ENCODE measurements at regions not wholly inside any gene's neighbourhood (a gene's known extent, or its start where the extent isn't known, plus 50 kb on each side); places are given as distances from the start of the nearest gene placed in this dataset.

DNA sequence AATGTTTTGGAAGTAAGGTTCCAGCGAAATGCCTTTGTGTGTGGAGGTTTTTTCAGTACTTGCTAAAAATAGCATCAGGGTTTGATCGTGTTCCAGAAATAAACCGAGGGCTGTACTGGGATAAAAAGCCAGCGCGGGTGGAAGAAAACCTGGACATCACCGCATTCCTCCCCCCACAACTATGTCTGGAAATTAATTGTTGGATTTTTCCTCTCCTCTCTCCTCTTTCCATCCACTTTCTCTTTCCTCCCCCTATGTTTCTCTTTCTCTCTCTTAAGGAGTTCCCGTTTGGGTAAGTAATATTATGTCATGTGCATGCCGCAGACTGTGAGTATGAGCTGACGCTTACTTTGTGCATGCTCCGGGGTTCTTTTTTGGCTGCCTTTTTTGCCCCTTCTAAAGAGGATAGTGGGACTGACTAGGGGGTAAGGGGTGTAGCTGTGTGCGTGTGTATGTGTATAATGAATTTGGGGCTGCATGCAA lies 104.2 kb upstream of the HSD17B12 start:
- no peak for DNase-seq

DNA sequence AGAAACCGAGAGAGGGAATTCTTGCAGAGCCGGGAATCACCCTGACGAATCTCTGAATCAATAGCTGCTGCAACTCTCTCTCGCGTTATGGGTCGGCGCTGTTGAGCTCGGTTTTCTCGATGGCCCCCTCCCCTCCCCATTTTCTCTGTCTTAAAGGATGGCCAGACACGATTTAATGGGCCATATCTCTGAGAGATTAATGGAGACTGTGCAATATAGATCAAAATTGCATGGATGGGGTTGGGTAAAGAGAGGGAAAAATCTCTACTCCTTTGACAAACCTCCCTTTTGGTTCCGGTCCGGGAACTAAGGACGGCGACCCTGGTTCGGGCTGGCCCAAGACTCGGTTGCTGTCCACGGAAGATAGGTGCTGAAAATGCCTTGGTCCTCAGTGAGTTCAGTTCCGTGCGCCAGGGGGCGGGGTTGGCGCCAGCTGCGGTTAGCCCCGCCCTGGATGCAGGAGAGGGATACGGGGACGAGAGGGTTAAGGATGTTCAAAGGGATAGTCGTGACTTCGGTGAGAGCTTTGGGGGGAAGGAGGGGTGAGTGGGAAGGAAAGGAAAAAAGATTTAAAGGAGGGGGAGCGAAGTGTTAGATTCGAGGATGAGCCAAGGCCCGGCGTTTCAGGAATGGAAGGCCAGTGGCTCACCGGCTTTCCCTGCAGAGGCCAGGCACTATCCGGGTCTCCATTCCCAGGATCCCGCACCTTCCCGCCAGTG lies 103.6 kb upstream of the HSD17B12 start:
- no peak for DNase-seq

- no peak for DNase-seq
Measured at GRCh38 chr11:43577566-43578264, 102.8 kb upstream of the HSD17B12 start.

GRCh38 chr11:43578346-43579170 lies 102.0 kb upstream of the HSD17B12 start:
- DNase-seq: no peak

DNA sequence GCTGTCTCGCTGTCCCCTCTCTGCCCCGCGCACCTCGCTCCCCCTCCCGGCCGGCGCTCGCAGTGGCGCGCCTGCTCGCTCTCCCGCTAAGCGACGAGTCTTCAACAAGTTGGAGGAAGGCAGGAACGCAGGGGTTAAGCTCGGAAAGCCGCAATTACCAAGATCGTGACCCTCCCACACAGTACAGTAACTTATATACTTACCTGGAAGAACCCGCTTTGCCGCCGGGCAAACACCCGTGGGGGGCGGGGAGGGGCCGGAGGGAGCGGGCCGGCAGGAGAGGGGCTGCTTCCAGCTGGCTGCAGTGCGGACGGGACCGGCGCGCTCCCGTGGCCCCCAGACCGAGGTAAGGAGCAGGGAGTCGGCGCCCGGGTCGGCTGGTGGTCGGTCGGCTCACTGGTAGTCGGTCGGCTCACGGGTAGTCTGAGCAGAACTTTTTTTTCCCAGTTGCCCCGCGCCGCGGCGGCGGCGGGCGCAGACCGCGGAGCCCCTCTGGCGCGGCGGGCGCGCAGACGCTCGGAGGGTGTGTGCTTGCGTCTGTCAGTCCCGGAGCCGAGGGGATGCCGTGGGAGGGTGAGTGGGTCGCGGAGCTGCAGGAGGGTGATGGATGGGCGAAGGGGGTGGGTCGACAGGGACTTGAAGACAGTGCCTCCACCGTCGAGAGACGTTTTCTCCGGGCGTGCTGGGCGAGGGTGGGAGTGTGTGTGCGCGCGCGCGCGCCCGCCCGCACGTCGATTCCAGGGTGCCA lies 101.2 kb upstream of the HSD17B12 start:
- no peak for DNase-seq

GRCh38 chr11:43579919-43580276 lies 100.6 kb upstream of the HSD17B12 start:
- DNase-seq: no peak

GRCh38 chr11:43580735-43581369 lies 99.7 kb upstream of the HSD17B12 start:
- no peak for DNase-seq

DNA sequence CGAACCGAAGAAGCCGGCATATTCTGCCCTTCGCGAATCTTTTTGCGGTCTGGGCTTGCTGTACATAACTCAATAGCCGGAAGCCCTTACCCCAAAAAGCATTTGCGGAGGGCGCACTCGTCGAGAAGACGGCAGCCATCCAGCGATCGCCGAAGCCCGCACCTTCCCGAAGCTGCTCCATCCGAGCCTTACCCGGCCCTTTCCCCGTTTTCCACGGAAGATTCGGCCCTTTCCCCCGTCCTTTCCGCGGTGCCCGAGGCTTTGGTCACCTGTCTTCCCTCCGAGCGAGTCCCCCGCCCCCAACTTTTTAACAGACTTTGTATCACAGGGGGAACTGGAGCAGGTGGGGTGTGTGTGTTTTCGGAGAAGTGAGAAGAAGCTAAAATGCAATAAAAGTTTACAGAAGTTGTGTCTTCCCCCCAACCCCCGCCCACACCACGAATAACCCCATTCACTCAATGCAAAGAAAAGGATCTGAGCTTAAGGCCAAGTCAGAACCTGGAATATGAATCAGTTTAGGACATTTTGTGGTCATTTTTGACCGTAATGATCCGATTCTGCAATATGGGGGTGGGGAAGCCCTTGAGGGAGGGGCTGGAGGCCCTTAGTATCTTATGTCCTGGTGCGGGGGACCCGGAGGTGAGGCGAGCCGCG lies 99.0 kb upstream of the HSD17B12 start:
- DNase-seq: no peak

DNA sequence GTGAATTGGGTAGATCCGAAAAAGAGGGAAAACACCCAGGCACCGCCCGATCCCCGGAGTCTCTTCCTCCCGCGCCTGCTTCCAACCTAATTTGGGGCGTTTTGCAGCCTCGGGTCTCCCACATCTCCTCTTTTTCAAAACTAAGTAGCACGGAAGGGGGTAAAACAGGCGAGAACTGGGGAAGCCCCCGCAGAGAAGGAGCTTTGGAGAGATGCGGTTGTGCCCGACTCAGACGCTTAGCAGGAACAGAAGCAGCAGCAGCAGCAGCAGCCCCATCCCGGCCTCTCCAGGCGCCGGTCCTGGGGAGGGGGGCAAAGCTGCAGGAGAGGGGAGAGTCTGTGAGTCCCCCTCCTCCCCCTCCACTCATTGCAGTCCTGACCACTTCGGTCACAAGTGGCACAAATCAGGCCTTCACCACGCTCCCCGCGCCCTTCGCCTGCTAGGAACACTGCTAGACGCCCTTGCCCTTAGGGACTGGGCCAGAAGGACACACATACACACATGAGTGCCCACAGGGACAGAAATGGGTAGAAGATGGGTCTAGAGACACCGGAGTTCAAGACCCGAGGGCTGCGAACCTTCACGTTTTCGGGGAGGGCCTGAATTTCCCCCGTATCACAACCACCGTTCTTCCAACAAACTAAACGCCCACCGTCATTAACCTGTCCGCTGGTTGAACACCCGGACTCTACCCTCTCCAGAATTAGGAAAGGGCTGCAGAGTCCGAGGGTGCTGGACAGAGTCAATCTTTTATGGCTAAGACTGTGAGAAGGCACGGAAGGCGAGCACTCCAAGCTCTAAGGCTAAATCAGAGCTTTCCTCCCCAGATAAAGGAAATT lies 98.3 kb upstream of the HSD17B12 start:
- DNase-seq: no peak

DNA sequence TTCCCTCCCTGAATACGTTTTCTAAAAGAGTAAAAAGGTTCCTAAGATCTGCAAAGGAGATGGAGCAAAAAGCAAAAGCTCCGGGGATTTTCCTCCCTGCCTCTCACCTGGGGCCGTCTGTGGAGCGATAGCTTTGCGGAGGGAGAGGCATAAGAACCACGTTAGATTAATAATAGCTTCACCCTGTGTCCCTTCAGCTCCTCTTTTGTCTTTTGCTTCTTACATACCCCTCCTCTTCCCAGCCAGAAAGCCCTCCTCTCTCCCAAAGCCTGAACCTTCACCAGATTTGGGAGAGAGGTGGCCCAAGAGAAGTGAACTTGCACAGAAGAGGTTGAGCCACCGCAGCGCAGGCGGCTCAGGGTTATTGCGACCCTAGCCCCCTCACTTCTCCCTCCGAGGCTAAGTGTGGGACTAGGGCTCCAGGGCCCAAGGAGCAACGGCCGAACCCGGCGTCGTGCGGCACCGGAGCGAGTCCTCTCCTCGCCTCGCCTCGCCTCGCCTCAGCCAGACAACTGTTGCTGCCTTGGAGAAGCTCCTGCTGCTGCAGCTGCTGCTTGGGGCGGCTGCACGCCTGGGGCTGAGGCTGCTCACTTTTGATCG lies 97.6 kb upstream of the HSD17B12 start:
- no peak for DNase-seq

DNA sequence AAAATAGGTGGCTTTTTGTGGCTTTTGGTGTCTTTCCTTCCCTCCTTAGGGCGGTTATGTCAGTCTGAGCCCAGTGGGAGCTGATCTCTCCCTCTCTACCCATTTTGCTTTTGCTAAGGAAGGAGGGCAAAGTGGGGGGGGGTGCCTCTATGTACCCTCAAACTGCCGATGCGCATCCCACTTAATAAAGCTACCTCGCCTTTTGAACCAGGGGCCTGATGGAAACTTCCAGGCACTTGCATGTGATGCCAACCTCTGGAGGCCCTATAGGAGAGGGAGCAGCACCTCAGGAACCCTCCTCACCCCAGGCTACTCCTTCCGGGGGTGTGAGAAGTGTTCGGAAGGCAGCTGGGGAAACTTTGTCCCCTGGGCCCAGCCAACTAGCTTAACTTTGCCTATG lies 97.0 kb upstream of the HSD17B12 start:
- DNase-seq: no peak

DNA sequence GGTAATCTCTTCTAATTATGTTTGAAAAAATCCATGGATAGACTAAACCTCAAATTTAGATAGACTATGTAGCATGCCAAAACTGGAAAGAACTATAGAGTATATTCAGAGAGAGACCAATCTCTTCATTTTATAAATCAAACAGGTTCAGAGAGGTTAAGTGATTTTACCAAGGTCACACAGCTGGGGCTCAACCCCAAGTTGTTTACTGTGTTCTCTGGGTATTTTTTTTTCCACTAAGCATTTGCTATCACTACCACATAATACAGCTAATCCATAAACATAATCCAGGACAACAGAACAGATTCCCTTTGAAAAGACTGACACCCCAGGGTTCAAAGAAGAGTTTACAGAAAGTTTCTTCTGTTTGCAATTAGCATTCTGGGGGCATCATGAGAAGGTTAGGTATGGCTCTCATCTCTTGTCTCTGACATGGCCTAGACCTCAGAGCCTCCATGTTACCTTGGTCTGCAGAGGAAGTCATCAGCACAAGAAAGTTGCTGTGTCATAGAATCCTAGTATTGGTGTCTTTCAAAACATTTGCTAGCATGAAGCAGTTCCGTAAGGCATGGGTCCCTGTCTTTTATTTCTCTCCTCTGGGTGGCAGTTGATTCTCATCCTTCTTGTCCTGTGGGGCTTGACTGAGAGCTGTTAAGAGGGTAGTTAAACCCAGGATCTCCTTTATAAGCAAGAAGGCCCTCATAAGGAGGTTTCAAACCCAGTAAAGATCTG lies 94.5 kb upstream of the HSD17B12 start:
- DNase-seq: no peak

DNA sequence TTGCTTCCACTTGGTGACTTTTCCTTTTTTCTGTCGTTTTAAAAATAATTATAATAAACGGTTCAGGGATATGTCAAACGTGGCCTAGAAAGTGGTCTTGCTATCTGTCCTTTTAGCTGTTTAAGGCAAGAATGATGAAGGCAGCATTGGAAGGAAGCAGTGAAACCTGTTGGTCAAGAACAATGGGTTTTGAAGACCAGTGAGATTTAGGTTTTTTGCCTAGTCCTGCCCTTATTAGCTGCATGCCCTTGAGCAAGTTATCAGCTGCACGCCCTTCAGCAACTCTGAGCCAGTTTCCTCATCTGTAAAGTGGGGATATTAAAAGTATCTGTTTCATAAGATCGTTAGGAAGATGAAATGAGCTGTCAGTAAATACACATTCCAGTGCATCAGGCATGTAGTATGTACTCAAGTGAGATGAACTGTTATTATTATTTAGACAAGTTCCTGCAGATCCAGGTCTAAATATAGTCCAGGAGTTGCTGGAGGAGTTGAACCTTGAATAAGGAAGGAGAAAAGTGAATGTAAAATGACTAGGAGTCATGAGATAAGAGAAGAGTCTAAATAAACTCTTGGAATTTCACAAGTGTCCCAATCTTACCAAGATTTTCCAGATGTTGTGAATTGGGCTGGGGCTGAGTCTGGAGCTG lies 90.8 kb upstream of the HSD17B12 start:
- no peak for DNase-seq

DNA sequence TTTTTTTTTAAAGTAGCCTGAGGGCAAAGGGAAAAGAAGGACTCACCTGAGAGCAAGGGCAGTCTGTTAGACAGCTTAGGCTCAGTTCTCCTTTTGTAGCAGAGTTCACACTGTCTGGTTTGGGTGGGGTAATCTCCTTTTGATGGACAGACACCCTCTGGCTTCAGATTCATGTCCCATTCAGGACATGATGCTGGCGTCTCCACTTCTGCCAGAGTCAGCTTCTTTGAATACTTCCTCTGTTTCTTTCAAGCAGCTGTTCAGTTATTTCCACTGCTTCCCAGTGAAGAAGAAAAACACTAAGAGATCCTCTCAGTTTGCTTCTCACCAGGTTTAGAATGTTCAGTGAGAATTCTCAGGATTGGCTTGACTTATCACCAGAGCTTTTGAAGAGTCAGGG lies 79.0 kb upstream of the HSD17B12 start:
- DNase-seq: no peak

DNA sequence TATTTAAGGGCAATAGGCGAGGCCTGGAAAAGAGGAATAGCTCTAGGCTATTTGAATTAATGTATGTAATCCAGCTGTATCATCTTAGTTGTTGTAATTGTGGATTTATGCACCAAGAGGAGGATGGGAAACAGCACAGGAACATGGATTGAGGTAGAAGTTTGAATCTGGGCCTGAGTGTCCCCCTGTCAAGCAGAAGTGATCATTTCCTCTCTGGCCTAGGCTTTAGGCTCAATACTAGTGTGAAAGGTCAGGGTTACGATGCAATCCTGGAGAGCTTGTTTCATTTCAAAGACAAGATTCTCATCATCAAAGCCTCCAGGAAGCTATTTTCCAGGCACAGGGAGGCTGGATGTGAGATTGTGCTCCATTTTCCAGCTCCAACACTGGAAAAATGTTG lies 77.9 kb upstream of the HSD17B12 start:
- DNase-seq: no peak

DNA sequence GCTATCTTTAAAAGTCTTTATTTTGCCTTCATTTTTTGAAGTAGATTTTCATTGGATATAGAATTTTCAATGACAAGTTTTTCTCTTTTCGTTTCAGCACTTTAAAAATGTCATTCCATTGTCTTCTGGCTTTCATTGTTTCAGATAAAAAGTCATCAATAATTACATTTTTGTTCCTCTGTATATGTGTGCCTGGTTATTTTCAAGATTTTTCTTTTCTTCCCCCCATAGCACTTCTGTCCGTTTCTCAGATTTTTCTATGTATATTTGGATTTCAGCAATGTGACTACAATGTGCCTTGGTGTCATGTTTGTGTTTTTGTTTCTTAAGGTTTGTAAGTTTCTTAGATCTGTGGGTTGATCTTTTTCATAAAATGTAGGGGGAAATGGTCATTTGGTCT lies 66.3 kb upstream of the HSD17B12 start:
- DNase-seq: no peak

- DNase-seq: no peak
Measured at GRCh38 chr11:43619863-43620505, 60.6 kb upstream of the HSD17B12 start.

GRCh38 chr11:43626798-43627197 lies 53.7 kb upstream of the HSD17B12 start:
- DNase-seq: no peak

Measured in left hindlimb (tissue), 1 donor.